Tibial nerve (tissue), 4 donors: ENCODE measurements at regions not wholly inside any gene's neighbourhood (a gene's known extent, or its start where the extent isn't known, plus 50 kb on each side); places are given as distances from the start of the nearest gene placed in this dataset.

ENCODE experiments used
- DNase-seq, 2 donors: peaks; one replicate each; pipeline ENCODE4 v3.0.0-alpha.2; 2019; ENCODE audit warnings: low spot score in 2 of 2
- H3K27ac ChIP-seq, 4 donors: fragments of 200-600 bp; sonication (generic) in 3 of 4; one replicate each; pipeline ENCODE4 v1.5.1; 2017 to 2019; ENCODE audit warnings: mild to moderate bottlenecking in 1 of 4
- H3K27me3 ChIP-seq, 2 donors: fragments of 200-600 bp; sonication (generic) in 1 of 2; one replicate each; pipeline versions ENCODE4 v1.5.1 to v1.6.0; 2017 to 2019
- H3K36me3 ChIP-seq, 3 donors: fragments of 200-600 bp; sonication (generic); one replicate each; pipeline ENCODE4 v1.5.1; 2018 to 2019
- H3K4me1 ChIP-seq, 4 donors: fragments of 200-600 bp; sonication (generic) in 3 of 4; one replicate each; pipeline ENCODE4 v1.5.1; 2017 to 2019
- H3K4me3 ChIP-seq, 4 donors: fragments of 200-600 bp; sonication (generic) in 3 of 4; one replicate each; pipeline ENCODE4 v1.5.1; 2017 to 2019; ENCODE audit warnings: mild to moderate bottlenecking in 1 of 4, moderate library complexity in 1 of 4
- H3K9me3 ChIP-seq, 4 donors: fragments of 200-600 bp; sonication (generic) in 3 of 4; one replicate each; pipeline ENCODE4 v1.5.1; 2017 to 2019
- CTCF ChIP-seq, 5 experiments: fragments of 200-600 bp in 3 of 5; fragments of 450-650 bp in 2 of 5; sonication (generic) in 3 of 5; IDR thresholded peaks; one replicate each; pipeline ENCODE4 v1.5.1; 2016 to 2019; ENCODE audit warnings: antibody characterized with exemption in 5 of 5, mild to moderate bottlenecking in 3 of 5, moderate library complexity in 2 of 5
- EP300 ChIP-seq, 2 donors: sonication (generic); formaldehyde crosslinking; IDR thresholded peaks; one replicate each; pipeline ENCODE4 v1.6.1; 2017; ENCODE audit warnings: antibody characterized with exemption in 2 of 2, mild to moderate bottlenecking in 1 of 2
- POLR2A ChIP-seq, 2 donors: fragments of 450-650 bp; IDR thresholded peaks; one replicate each; pipeline ENCODE4 v1.6.1; 2017; ENCODE audit warnings: antibody characterized with exemption in 2 of 2, mild to moderate bottlenecking in 2 of 2, moderate library complexity in 2 of 2
- WGBS, 2 donors: methylation state at CpG; one replicate each; pipeline ENCODE4 v1.1.5; 2018; 5-methylcytosine and 5-hydroxymethylcytosine counted together

- Histone ChIP-seq H3K27me3 (no peaks in the 10 kb centered on the region), H3K4me1 (no peaks in the 10 kb centered on the region), H3K4me3 (no peak overlapping the region), H3K9me3 (no peaks in the 10 kb centered on the region), H3K27ac (no peak overlapping the region), H3K36me3 (no peaks in the 10 kb centered on the region)
- no peak for DNase-seq
- 91 to 92% methylated on average over 2 of the region's 2 CpGs for WGBS, 2 donors
- TF ChIP-seq POLR2A (IDR thresholded peaks at IDR 0.05), result no peak
- TF ChIP-seq EP300 (IDR thresholded peaks at IDR 0.05), result no peak
- no peak for TF ChIP-seq CTCF (IDR thresholded peaks at IDR 0.05)
These were observed 113.6 kb downstream of the KCNE4 start for GRCh38 chr2:223165423-223166214.

GRCh38 chr2:223166215-223166493, 114.2 kb downstream of the KCNE4 start:
- Histone ChIP-seq H3K36me3 (no peaks in the 10 kb centered on the region), H3K4me3 (no peak overlapping the region), H3K9me3 (no peaks in the 10 kb centered on the region), H3K27me3 (no peaks in the 10 kb centered on the region), H3K4me1 (no peaks in the 10 kb centered on the region), H3K27ac (no peak overlapping the region)
- TF ChIP-seq CTCF (IDR thresholded peaks at IDR 0.05), result no peak
- TF ChIP-seq EP300 (IDR thresholded peaks at IDR 0.05), result no peak
- TF ChIP-seq POLR2A (IDR thresholded peaks at IDR 0.05), result no peak
- no peak for DNase-seq

GRCh38 chr2:223166983-223167650, 115.1 kb downstream of the KCNE4 start:
- H3K36me3 ChIP-seq, result no peaks in the 10 kb centered on the region
- no peaks in the 10 kb centered on the region for H3K4me1 ChIP-seq
- WGBS, 2 donors, result 80 to 85% methylated on average over 6 of the region's 6 CpGs
- TF ChIP-seq CTCF (IDR thresholded peaks at IDR 0.05) (no peak), EP300 (IDR thresholded peaks at IDR 0.05) (no peak), POLR2A (IDR thresholded peaks at IDR 0.05) (no peak)
- H3K27ac ChIP-seq, result no peak overlapping the region
- no peaks in the 10 kb centered on the region for H3K27me3 ChIP-seq
- no peaks in the 10 kb centered on the region for H3K9me3 ChIP-seq
- DNase-seq, result no peak
- H3K4me3 ChIP-seq, result no peak overlapping the region

GRCh38 chr2:223169830-223170605, 118.0 kb downstream of the KCNE4 start:
- Histone ChIP-seq H3K27me3 (no peaks in the 10 kb centered on the region), H3K9me3 (no peaks in the 10 kb centered on the region), H3K4me1 (no peaks in the 10 kb centered on the region), H3K4me3 (no peak overlapping the region), H3K36me3 (no peaks in the 10 kb centered on the region), H3K27ac (no peak overlapping the region)
- TF ChIP-seq CTCF (IDR thresholded peaks at IDR 0.05) (no peak), POLR2A (IDR thresholded peaks at IDR 0.05) (no peak), EP300 (IDR thresholded peaks at IDR 0.05) (no peak)
- no peak for DNase-seq
- 51 to 57% methylated on average over 6 of the region's 6 CpGs for whole genome bisulfite sequencing, 2 donors

GRCh38 chr2:223176970-223177369, 125.0 kb downstream of the KCNE4 start:
- H3K36me3 ChIP-seq, result no peaks in the 10 kb centered on the region
- no peaks in the 10 kb centered on the region for H3K9me3 ChIP-seq
- no peak overlapping the region for H3K27ac ChIP-seq
- H3K4me3 ChIP-seq, result no peak overlapping the region
- peaks cover 0 to 5% (median 0%) of the 10 kb centered on the region in 4 donors for H3K4me1 ChIP-seq
- 50 to 86% methylated on average over 2 of the region's 2 CpGs for WGBS, 2 donors
- DNase-seq, result no peak
- no peaks in the 10 kb centered on the region for H3K27me3 ChIP-seq
- TF ChIP-seq POLR2A (IDR thresholded peaks at IDR 0.05) (no peak), EP300 (IDR thresholded peaks at IDR 0.05) (no peak), CTCF (IDR thresholded peaks at IDR 0.05) (no peak)
